IMR-90 (cell line): ENCODE measurements at regions not wholly inside any gene's neighbourhood (a gene's known extent, or its start where the extent isn't known, plus 50 kb on each side); places are given as distances from the start of the nearest gene placed in this dataset.

Experiments used
- ATAC-seq: fragments of 200-7000 bp; cut with Tn5 transposase; 2 replicates; pipeline ENCODE4 v1.9.1; 2020; ENCODE audit warnings: low read depth, mild to moderate bottlenecking, moderate library complexity
- BruUV-seq: library from RNA; stranded (reverse); fragments of 400-500 nt; replicated peaks from 2 replicates; lab custom pipeline; 2021; lab: Mats Ljungman, UMichigan
- CTCF ChIA-PET: fragments of 300-600 bp; formaldehyde crosslinking; extraction: SDS; loops from one replicate; lab custom pipeline; 2021; ENCODE audit warnings: antibody characterized with exemption; lab: Yijun Ruan, JAX
- POLR2A ChIA-PET: fragments of 300-600 bp; sonication (Branson Sonifier 250); formaldehyde crosslinking; loops from one replicate; lab custom pipeline; 2022; ENCODE audit warnings: antibody characterized with exemption; ENCODE audit not compliant: unreplicated experiment; lab: Charles Lee
- DNase-seq: peaks from one replicate; pipeline ENCODE4 v3.0.0; 2013
- H2AFZ ChIP-seq: replicated peaks from 2 replicates; pipeline ENCODE3; 2013; ENCODE audit warnings: low read length, mild to moderate bottlenecking; ENCODE audit not compliant: poor library complexity
- H2AK5ac ChIP-seq: 2 replicates; pipeline ENCODE4 v1.6.1; 2013; ENCODE audit warnings: low read depth, low read length, inconsistent platforms
- H2AK9ac ChIP-seq: replicated peaks from 2 replicates; pipeline ENCODE3; 2013; ENCODE audit warnings: mild to moderate bottlenecking, low read depth, low read length, moderate library complexity; ENCODE audit not compliant: poor library complexity
- H2BK120ac ChIP-seq: 2 replicates; pipeline ENCODE4 v1.6.1; 2013; ENCODE audit warnings: low read depth, low read length, inconsistent platforms
- H2BK15ac ChIP-seq: 3 replicates; pipeline ENCODE4 v1.6.1; 2013; ENCODE audit warnings: low read depth, low read length, inconsistent platforms
- H2BK20ac ChIP-seq: 2 replicates; pipeline ENCODE4 v1.6.1; 2013; ENCODE audit warnings: low read depth, mild to moderate bottlenecking, inconsistent platforms, low read length, moderate library complexity
- H2BK5ac ChIP-seq: 2 replicates; pipeline ENCODE4 v1.6.1; 2013; ENCODE audit warnings: mild to moderate bottlenecking, low read depth, low read length, inconsistent platforms; ENCODE audit not compliant: poor library complexity, severe bottlenecking
- H3K14ac ChIP-seq: replicated peaks from 2 replicates; pipeline ENCODE4 v1.6.1; 2013; ENCODE audit warnings: low read depth, low read length, inconsistent platforms
- H3K18ac ChIP-seq: 2 replicates; pipeline ENCODE4 v1.6.1; 2013; ENCODE audit warnings: low read depth, low read length, control low read depth
- H3K23ac ChIP-seq: 2 replicates; pipeline ENCODE4 v1.6.1; 2013; ENCODE audit warnings: low read depth, low read length, inconsistent platforms
- H3K27ac ChIP-seq: 2 replicates; pipeline ENCODE4 v1.5.1; 2013; ENCODE audit warnings: mild to moderate bottlenecking, control low read depth, low read length; ENCODE audit not compliant: insufficient read depth
- H3K27me3 ChIP-seq: 2 replicates; pipeline ENCODE4 v1.6.1; 2013; ENCODE audit warnings: low read length; ENCODE audit not compliant: control insufficient read depth, insufficient read depth
- H3K36me3 ChIP-seq: 2 replicates; pipeline ENCODE4 v1.6.1; 2013; ENCODE audit warnings: low read length, mixed read lengths; ENCODE audit not compliant: control insufficient read depth, insufficient read depth
- H3K4ac ChIP-seq: 2 replicates; pipeline ENCODE4 v1.6.1; 2013; ENCODE audit warnings: low read depth, low read length, inconsistent platforms
- H3K4me1 ChIP-seq: 2 replicates; pipeline ENCODE4 v1.6.1; 2013; ENCODE audit warnings: low read length, mixed read lengths; ENCODE audit not compliant: control insufficient read depth, insufficient read depth
- H3K4me2 ChIP-seq: 2 replicates; pipeline ENCODE4 v1.6.1; 2013; ENCODE audit warnings: low read depth, mild to moderate bottlenecking, control low read depth, low read length, moderate library complexity
- H3K4me3 ChIP-seq: 2 replicates; pipeline ENCODE4 v1.5.1; 2013; ENCODE audit warnings: low read depth, mild to moderate bottlenecking, control low read depth, low read length, moderate library complexity; ENCODE audit not compliant: insufficient read depth
- H3K56ac ChIP-seq: 2 replicates; pipeline ENCODE4 v1.6.1; 2013; ENCODE audit warnings: low read length, inconsistent platforms; ENCODE audit not compliant: insufficient read depth; ENCODE audit errors: extremely low read depth
- H3K79me1 ChIP-seq, 2 experiments: 2 replicates each; pipeline ENCODE4 v1.6.1; 2013; ENCODE audit warnings: low read length in 2 of 2, inconsistent platforms in 1 of 2, low read depth in 1 of 2
- H3K9ac ChIP-seq: 2 replicates; pipeline ENCODE4 v1.6.1; 2013; ENCODE audit warnings: low read depth, low read length, control low read depth
- H3K9me1 ChIP-seq: 2 replicates; pipeline ENCODE4 v1.6.1; 2013; ENCODE audit warnings: low read length, inconsistent platforms; ENCODE audit not compliant: insufficient read depth
- H3K9me3 ChIP-seq: 2 replicates; pipeline ENCODE4 v1.6.1; 2013; ENCODE audit warnings: low read length; ENCODE audit not compliant: control insufficient read depth, insufficient read depth
- H4K20me1 ChIP-seq: 2 replicates; pipeline ENCODE4 v1.6.1; 2013; ENCODE audit warnings: low read length, inconsistent platforms; ENCODE audit not compliant: insufficient read depth
- H4K5ac ChIP-seq: 2 replicates; pipeline ENCODE4 v1.6.1; 2013; ENCODE audit warnings: mild to moderate bottlenecking, low read depth, low read length, control low read depth
- H4K8ac ChIP-seq, 2 experiments: 2 replicates each; pipeline ENCODE4 v1.6.1; 2013; ENCODE audit warnings: low read depth in 2 of 2, low read length in 2 of 2, control low read depth in 1 of 2, inconsistent platforms in 1 of 2
- H4K91ac ChIP-seq: 2 replicates; pipeline ENCODE4 v1.6.1; 2013; ENCODE audit warnings: low read depth, low read length, inconsistent platforms; ENCODE audit not compliant: insufficient read depth
- MXI1 ChIP-seq: IDR thresholded peaks from 2 replicates; pipeline ENCODE4 v1.6.1; 2012; ENCODE audit warnings: low read depth, mild to moderate bottlenecking, low read length, moderate library complexity, borderline replicate concordance
- POLR2A ChIP-seq: IDR thresholded peaks from 2 replicates; pipeline ENCODE4 v1.6.1; 2012; ENCODE audit warnings: mild to moderate bottlenecking, low read depth, low read length
- RAD21 ChIP-seq: IDR thresholded peaks from 2 replicates; pipeline ENCODE4 v1.6.1; 2012; ENCODE audit warnings: low read length, improper control_type of control experiment
- RCOR1 ChIP-seq: IDR thresholded peaks from 2 replicates; pipeline ENCODE4 v1.6.1; 2012; ENCODE audit warnings: mild to moderate bottlenecking, low read length, improper control_type of control experiment; ENCODE audit not compliant: insufficient replicate concordance
- WGBS, 2 experiments: methylation state at CpG; one replicate each; pipeline versions ENCODE4 v1.1.5 to v1.1.7; 2013; ENCODE audit warnings: missing lambda C conversion rate in 2 of 2; ENCODE audit not compliant: insufficient read length in 1 of 2; ENCODE audit errors: extremely low coverage in 2 of 2; 5-methylcytosine and 5-hydroxymethylcytosine counted together
- dilution Hi-C: fragments of 300-500 bp; cut with HindIII; formaldehyde crosslinking; loops from one replicate; pipeline ENCODE4 v1.14.3; 2018; ENCODE audit warnings: low sequenced_read_pairs; ENCODE audit not compliant: unreplicated experiment
- in situ Hi-C: fragments of 300-500 bp; cut with MboI; formaldehyde crosslinking; loops from 3 replicates; pipeline ENCODE4 v1.14.3; 2019; ENCODE audit warnings: low sequenced_read_pairs, inconsistent platforms, mixed read lengths
- intact Hi-C: fragments of 100-400 bp; cut with micrococcal nuclease; formaldehyde crosslinking; loops from 2 replicates; pipeline ENCODE4 v1.10.0; 2022

DNA sequence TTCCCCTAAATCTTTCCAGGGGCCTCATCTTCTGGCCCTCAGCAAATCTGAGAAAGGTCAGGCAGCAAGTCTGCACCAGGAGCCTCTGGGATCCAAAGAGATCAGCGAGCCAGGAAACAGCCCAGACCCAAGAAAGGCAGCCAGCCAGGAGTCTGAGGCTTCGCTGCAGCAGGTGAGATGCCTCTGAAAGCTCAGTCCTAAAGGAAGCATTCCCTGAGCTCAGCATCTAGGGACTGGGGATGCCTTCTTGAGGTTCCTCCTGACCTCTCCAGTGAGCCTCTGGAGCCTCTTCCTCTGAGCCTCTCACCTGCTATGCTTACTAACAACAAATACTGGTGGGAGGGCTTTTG, 118.8 kb upstream of the MAFB start:
- no TSS peak for BruUV-seq
- Histone ChIP-seq H4K8ac (no peak overlapping the region), H3K27me3 (peaks cover 18% of the 10 kb centered on the region; the same call in 1 of the 2 replicates), H3K4me2 (no peak overlapping the region), H2BK5ac (no peak overlapping the region), H3K9ac (no peak overlapping the region), H3K4me3 (no peak overlapping the region), H2AK5ac (no peak overlapping the region), H3K27ac (no peak overlapping the region), H4K20me1 (no peaks in the 10 kb centered on the region), H2BK120ac (no peak overlapping the region), H2BK20ac (no peak overlapping the region), H2BK15ac (no peak overlapping the region), H3K36me3 (no peaks in the 10 kb centered on the region), H2AFZ (no peak overlapping the region), H4K5ac (no peak overlapping the region), H3K4ac (no peak overlapping the region), H3K9me1 (0 out of 2 replicates have a peak, but pooled peaks cover 3% of the 10 kb centered on the region), H3K23ac (no peak overlapping the region), H3K14ac (no peak overlapping the region), H3K4me1 (no peaks in the 10 kb centered on the region), H3K79me1 (no peaks in the 10 kb centered on the region), H4K91ac (no peak overlapping the region), H3K56ac (no peak overlapping the region), H3K18ac (no peak overlapping the region), H2AK9ac (no peak overlapping the region), H3K9me3 (no peaks in the 10 kb centered on the region)
- CTCF ChIA-PET, result no interaction called here
- ATAC-seq (no peak), DNase-seq (no peak)
- dilution Hi-C loops (no loop called here), intact Hi-C loops (no loop called here), in situ Hi-C loops (no loop called here)
- POLR2A ChIA-PET, result no interaction called here
- TF ChIP-seq POLR2A (no peak), MXI1 (no peak), RAD21 (no peak), RCOR1 (no peak)
- no CpG with 5 or more reads among the region's 2 CpGs for WGBS, 2 experiments
